ENCODE measurements at regions not wholly inside any gene's neighbourhood (a gene's known extent, or its start where the extent isn't known, plus 50 kb on each side); places are given as distances from the start of the nearest gene placed in this dataset.
"Not testable (repeated sequence)": the region's sequence is repeated elsewhere in the genome, so short reads cannot be mapped to it uniquely, and the experiment has no call there.

- DNase-seq (ENCODE audit: low spot score) = no peak
These were observed 52.6 kb upstream of the JUN start for GRCh38 chr1:58836408-58836807.

DNA sequence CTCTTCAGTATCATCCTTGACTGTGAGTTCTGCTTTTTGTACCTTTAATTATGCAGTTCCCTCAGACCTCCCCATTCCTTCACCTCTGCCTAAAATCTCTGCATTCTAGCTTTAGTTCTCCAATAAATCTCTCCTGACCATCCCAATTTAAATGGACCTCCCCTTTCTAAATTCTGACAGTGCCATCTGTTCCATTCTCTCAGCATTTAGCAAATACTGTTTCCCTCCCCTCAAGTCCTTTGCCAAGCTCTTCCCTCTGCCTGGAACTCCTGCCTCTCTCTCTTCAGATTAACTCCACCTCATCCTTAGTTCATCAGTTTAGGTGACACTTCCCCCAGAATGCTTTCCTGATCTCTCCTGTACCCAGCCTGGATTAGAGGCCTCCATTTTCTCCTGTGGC lies 54.0 kb upstream of the JUN start:
- no peak for DNase-seq (ENCODE audit: low spot score)

GRCh38 chr1:58839147-58839795 lies 55.4 kb upstream of the JUN start:
- DNase-seq (ENCODE audit: low spot score) = no peak

GRCh38 chr1:58839846-58840835 lies 56.3 kb upstream of the JUN start:
- DNase-seq (ENCODE audit: low spot score) = no peak

DNA sequence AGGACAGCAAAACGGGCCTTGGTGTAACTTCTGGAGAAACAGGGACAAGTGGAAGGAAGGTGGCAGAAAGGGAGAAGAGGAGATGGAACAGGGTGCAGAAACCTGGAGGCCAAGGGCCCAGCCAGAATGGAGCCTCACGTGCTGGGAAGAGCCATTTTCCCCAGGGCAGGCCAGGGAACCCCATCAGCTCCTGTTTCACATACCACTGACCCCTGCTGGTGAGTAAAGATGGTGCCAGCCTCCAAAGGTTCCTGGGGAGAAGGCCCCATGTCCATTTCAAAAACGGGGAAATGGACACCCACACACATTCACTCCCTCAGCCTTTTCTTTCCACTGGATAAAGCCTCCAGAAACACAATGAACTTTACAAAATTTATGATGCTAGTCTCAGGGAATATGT lies 57.6 kb upstream of the JUN start:
- no peak for DNase-seq (ENCODE audit: low spot score)

- no peak for DNase-seq (ENCODE audit: low spot score)
These were observed 59.1 kb upstream of the JUN start for GRCh38 chr1:58842941-58843340.

GRCh38 chr1:58844176-58844575 lies 60.3 kb upstream of the JUN start:
- DNase-seq (ENCODE audit: low spot score) = no peak

DNA sequence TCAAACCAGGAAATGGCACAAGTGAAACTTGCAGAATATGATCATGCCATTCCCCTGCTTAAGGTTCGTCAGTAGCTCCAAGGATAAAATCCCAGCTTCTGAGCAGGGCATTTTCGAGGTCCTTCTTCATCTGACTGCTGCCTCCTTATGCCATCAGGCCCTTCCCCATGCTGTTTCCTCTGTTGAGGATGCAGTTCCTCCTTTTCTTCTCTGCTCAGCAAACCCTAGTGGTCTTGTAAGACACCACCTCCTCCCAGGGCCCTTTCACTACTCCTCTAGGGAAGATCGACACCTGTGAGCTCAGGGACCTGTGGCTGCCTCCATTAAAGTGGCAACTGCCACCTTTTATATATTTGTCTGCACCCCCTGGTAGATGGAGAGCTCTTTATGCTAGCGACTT lies 62.1 kb upstream of the JUN start:
- no peak for DNase-seq (ENCODE audit: low spot score)

GRCh38 chr1:58848818-58849411 lies 65.1 kb upstream of the JUN start:
- peak; percentile 89 for DNase-seq (ENCODE audit: low spot score)

- DNase-seq (ENCODE audit: low spot score) = no peak
These were observed 65.7 kb upstream of the JUN start for GRCh38 chr1:58849551-58849950.

- DNase-seq (ENCODE audit: low spot score) = no peak
These were observed 66.8 kb upstream of the JUN start for GRCh38 chr1:58850636-58851035.

GRCh38 chr1:58852731-58853485 lies 69.1 kb upstream of the JUN start:
- no peak for DNase-seq (ENCODE audit: low spot score)

GRCh38 chr1:58854576-58854975 lies 70.7 kb upstream of the JUN start:
- peak; percentile 35 for DNase-seq (ENCODE audit: low spot score)

DNA sequence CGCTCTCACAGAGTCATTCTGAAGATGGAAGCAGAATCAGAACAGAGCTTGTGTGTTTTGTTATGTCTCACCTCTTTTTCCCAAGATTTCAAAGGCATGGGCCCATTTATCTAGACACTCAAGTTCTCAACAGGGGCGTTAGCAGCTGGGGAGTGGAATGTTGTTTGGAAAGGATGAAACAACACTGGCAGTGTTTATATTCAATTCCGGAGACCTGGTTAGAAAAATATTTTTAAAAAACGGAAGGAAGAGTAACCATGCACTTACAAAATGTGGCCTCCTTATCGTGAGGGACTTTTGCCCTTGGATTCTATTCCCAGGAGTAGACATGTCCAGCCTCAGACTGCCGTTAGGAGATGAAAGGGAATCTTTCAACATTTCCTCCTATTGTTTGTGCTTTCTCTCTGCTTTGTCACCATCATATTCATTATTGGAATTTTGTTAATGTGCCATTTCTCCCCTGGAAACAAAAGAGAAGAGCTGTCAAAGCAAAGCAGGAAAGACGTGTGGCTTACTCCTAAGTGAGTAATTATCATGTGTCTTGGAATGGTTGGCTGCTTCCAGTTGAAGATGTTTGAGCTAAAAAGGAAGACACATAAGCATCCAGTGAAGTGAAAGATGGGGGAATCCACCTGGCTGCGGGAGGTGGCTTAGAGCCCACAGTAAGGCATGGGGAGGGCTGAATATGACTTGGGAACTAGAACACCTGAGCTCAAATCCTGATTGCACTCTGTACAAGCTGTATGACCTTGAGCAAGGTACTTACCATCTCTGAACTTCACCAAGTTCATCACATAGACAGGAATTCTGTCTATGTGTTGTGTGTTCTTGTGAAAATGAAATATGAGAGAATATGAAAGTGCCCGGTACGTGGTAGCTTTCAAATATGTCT lies 71.7 kb upstream of the JUN start:
- no peak for DNase-seq (ENCODE audit: low spot score)

DNA sequence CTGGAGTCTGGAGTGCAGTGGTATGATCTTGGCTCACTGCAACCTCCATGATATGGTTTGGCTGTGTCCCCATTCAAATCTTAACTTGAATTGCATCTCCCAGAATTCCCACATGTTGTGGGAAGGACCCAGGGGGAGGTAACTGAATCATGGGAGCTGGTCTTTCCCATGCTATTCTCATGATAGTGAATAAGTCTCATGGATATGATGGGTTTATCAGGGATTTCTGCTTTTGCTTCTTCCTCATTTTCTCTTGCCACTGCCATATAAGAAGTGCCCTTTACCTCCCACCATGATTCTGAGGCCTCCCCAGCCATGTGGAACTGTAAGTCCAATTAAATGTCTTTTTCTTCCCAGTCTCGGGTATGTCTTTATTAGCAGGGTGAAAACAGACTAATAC lies 72.4 kb upstream of the JUN start:
- DNase-seq (ENCODE audit: low spot score) = not testable (repeated sequence)

DNA sequence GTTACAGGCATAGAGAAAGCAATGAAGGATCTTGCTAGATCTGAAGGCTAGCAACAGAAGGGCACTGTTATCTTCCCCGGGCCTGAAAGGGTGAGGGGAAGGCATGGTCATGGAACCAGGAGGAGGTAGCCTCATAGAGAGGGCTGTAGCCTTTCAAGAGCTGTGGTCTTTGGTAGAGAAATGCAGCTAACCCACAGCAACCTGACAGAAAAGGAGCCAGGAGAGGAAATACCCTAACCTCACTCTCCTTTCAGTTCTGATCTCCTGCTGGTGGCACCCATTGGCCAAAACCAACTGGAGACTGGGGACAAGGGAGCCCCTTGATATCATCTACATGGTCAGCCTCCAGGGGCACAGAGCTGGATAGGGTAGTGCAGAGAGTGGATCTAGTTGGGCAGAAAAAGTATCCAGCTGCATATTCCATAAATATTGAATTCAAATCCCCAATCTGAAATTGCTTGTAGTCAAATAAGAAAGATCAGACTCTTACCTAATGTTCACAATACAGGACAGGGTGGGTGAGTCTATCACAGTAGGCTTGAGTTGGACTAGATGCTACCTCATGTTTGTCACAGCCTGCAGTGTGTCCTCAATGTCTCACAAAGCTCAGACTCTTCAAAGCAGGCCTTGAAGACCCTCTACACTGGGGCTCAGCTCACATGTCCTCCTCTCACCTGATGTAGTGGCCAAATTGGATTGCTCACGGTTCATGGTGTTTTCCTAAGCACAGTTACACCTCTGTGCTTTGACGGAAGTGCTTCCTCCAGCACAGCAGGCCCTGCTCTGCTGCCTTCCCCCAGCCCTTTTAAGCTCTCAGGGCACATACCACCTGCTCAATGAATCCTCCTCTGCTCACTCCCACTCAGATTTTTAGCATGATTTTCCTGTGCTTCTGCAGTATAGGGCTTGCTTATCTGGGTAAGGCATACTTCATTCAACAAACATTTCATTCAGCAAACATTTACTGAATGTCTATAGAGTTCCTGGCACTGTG lies 74.1 kb upstream of the JUN start:
- DNase-seq (ENCODE audit: low spot score) = no peak

GRCh38 chr1:58859769-58860485 lies 76.1 kb upstream of the JUN start:
- DNase-seq (ENCODE audit: low spot score) = no peak

- DNase-seq (ENCODE audit: low spot score) = no peak
These were observed 77.2 kb upstream of the JUN start for GRCh38 chr1:58861076-58861475.

GRCh38 chr1:58861506-58861905 lies 77.7 kb upstream of the JUN start:
- no peak for DNase-seq (ENCODE audit: low spot score)

Data from umbilical cord (tissue), 1 donor.